Ishikawa (cell line): ENCODE measurements at regions not wholly inside any gene's neighbourhood (a gene's known extent, or its start where the extent isn't known, plus 50 kb on each side); places are given as distances from the start of the nearest gene placed in this dataset.
A peak's percentile ranks its signal among the peaks of the same experiment; 100 is the strongest.

ENCODE experiments used
- CEBPB ChIP-seq: IDR thresholded peaks from 2 replicates; pipeline ENCODE4 v1.6.1; 2012
- CREB1 ChIP-seq: IDR thresholded peaks from 2 replicates; pipeline ENCODE4 v1.6.1; 2012; ENCODE audit warnings: low read depth
- EGR1 ChIP-seq: IDR thresholded peaks from 2 replicates; pipeline ENCODE4 v1.6.1; 2012
- EP300 ChIP-seq: IDR thresholded peaks from 2 replicates; pipeline ENCODE4 v1.6.1; 2012; ENCODE audit warnings: borderline replicate concordance
- FOXM1 ChIP-seq: IDR thresholded peaks from 2 replicates; pipeline ENCODE4 v1.6.1; 2012; ENCODE audit warnings: low read depth, borderline replicate concordance
- NFIC ChIP-seq: IDR thresholded peaks from 2 replicates; pipeline ENCODE4 v1.6.1; 2012
- RAD21 ChIP-seq: IDR thresholded peaks from 2 replicates; pipeline ENCODE4 v1.6.1; 2012; ENCODE audit warnings: low read depth
- TAF1 ChIP-seq: IDR thresholded peaks from 2 replicates; pipeline ENCODE4 v1.6.1; 2012; ENCODE audit warnings: low read depth, mild to moderate bottlenecking
- TCF12 ChIP-seq: IDR thresholded peaks from 2 replicates; pipeline ENCODE4 v1.6.1; 2012; ENCODE audit warnings: low read depth
- TEAD4 ChIP-seq: IDR thresholded peaks from 2 replicates; pipeline ENCODE4 v1.6.1; 2012
- YY1 ChIP-seq: IDR thresholded peaks from 2 replicates; pipeline ENCODE4 v1.6.1; 2012; ENCODE audit warnings: low read depth
- ZBTB7A ChIP-seq: IDR thresholded peaks from 2 replicates; pipeline ENCODE4 v1.6.1; 2012; ENCODE audit warnings: low read depth
- TF ChIP-seq, protein P1 (sequence below): IDR thresholded peaks from 2 replicates; pipeline ENCODE4 v1.6.1; 2012
- TF ChIP-seq, protein P2 (sequence below): IDR thresholded peaks from 2 replicates; pipeline ENCODE4 v1.6.1; 2012
- TF ChIP-seq, protein P3 (sequence below): IDR thresholded peaks from 2 replicates; pipeline ENCODE4 v1.6.1; 2012; ENCODE audit warnings: low read depth, mild to moderate bottlenecking

DNA sequence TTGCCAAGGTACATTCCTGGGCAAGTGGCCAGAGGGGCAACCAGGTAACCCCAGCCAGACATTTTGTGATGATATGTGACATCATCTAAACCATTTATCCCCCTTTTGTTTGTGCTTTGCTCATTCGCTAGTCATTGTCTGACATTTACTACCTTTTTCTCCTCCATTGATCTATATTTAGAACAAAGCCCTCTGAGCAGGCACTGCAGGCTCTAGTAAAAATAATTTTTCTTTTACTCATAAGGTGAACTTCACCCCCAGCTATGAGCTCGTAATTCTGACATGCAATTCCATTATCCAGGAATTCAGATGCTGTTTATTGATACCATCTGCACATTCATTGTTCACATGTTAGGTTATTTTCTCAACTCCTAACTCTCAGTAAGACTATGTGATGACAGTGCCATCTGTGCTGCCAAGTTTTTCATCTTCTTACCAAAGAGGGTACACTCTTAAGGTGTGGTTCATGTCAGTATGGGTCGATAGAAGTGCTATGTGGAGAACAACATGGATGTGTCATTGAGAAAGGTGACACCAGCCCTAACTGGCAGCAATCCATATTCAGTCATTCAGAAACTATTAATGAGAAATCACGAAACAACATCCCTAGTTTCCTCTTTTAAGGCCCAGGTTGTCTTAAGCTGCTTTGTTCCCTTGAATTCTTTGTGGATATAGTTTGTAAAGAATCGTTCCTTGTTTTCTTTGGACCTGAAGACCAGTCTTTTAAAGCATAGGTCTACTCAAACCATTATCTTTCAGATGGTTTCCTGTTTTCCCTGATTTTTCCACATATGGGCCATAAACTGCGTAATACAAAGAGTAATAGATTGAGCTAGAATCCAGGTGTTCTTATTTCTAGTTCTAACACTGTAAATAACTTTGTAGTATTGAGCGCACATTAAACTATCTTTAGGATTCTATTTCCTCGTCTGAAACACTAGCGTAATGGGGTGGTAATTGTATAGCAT, 978.1 kb upstream of the CDH2 start:
- TF ChIP-seq ZBTB7A: no peak
- TF ChIP-seq EGR1: no peak
- peak; percentile 26 for TF ChIP-seq TCF12
- TF ChIP-seq, protein P1, sequence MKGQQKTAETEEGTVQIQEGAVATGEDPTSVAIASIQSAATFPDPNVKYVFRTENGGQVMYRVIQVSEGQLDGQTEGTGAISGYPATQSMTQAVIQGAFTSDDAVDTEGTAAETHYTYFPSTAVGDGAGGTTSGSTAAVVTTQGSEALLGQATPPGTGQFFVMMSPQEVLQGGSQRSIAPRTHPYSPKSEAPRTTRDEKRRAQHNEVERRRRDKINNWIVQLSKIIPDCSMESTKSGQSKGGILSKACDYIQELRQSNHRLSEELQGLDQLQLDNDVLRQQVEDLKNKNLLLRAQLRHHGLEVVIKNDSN: no peak
- no peak for TF ChIP-seq CEBPB
- TF ChIP-seq RAD21: no peak; the same call in 1 of the 2 replicates
- TF ChIP-seq EP300: peak; percentile 63; the same call in 1 of the 2 replicates
- TF ChIP-seq NFIC: peak; percentile 84
- peak; percentile 75 for TF ChIP-seq TEAD4
- TF ChIP-seq FOXM1: peak; percentile 25; the same call in 1 of the 2 replicates

DNA sequence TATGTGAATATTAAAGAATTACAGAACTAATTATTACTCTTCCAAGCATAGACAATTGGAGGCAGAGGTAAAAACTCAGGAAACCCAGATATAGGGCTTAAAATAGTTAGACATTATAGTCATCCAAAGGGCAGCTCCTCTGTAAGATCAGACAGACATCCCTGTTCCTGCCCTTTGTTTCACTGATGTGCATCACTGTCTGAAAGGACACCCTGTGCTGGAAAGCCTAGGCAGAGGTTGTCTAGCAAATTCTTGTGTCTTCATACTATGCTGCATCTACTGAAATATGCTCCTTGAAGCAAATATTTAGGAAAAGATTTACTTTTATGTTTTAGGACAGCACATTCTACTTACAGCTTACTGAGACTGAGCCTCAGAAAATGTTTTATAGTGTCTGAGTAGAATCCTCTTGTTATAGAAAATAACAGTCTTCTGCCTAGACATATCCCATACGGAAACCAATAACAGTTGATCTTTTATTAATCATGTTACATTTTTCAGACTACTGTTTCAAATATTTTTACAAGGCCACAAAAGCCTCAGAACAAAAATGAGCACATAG, 977.3 kb upstream of the CDH2 start:
- TF ChIP-seq NFIC (no peak), YY1 (no peak), TEAD4 (no peak), RAD21 (no peak), ZBTB7A (no peak), EGR1 (no peak), CEBPB (no peak)

DNA sequence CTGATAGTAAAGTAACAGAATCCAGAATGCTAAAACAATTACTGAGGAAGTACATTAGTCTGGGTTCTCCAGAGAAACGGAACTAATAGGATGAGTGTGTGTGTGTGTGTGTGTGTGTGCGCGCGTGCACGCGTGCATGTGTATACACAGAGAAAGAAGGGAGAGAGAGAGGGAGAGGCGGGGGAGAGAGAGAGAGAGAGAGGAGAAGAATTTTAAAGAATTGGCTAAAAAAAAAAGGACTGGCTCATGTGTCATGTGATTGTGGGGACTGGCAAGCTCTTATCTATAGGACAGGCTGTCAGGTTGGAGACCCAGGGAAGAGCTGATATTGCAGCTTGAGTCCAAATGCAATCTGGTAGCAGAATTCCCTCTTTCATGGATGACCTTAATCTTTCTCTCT, 976.2 kb upstream of the CDH2 start:
- TF ChIP-seq NFIC (no peak), TAF1 (no peak), EGR1 (no peak), YY1 (no peak), CEBPB (no peak)

DNA sequence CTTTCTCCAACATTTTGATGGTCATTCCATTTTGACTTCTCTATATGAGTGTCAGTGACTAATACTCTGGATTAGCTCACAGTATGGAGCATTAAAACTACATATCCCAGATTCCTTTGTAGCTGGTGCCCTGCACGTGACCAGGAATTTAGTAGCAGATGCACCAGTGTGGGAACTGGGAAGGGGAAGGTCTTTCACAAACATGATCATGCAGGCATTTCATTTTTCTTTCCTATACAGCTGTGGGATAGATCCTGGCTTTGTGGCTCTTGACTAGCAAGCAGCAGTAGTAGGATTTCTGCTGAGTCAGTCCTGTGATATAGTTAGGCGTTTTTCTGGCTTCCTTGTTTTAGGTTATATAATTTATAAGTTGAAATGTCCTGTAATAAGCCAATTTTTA, 971.0 kb upstream of the CDH2 start:
- TF ChIP-seq TAF1 (no peak), CREB1 (no peak), RAD21 (no peak), TCF12 (no peak), TEAD4 (no peak), YY1 (no peak), FOXM1 (no peak), EP300 (no peak), ZBTB7A (no peak), EGR1 (no peak), NFIC (no peak), CEBPB (no peak)
- TF ChIP-seq, protein P2, sequence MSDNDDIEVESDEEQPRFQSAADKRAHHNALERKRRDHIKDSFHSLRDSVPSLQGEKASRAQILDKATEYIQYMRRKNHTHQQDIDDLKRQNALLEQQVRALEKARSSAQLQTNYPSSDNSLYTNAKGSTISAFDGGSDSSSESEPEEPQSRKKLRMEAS: peak; percentile 23; the same call in 1 of the 2 replicates
- TF ChIP-seq, protein P3, sequence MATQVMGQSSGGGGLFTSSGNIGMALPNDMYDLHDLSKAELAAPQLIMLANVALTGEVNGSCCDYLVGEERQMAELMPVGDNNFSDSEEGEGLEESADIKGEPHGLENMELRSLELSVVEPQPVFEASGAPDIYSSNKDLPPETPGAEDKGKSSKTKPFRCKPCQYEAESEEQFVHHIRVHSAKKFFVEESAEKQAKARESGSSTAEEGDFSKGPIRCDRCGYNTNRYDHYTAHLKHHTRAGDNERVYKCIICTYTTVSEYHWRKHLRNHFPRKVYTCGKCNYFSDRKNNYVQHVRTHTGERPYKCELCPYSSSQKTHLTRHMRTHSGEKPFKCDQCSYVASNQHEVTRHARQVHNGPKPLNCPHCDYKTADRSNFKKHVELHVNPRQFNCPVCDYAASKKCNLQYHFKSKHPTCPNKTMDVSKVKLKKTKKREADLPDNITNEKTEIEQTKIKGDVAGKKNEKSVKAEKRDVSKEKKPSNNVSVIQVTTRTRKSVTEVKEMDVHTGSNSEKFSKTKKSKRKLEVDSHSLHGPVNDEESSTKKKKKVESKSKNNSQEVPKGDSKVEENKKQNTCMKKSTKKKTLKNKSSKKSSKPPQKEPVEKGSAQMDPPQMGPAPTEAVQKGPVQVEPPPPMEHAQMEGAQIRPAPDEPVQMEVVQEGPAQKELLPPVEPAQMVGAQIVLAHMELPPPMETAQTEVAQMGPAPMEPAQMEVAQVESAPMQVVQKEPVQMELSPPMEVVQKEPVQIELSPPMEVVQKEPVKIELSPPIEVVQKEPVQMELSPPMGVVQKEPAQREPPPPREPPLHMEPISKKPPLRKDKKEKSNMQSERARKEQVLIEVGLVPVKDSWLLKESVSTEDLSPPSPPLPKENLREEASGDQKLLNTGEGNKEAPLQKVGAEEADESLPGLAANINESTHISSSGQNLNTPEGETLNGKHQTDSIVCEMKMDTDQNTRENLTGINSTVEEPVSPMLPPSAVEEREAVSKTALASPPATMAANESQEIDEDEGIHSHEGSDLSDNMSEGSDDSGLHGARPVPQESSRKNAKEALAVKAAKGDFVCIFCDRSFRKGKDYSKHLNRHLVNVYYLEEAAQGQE: no peak
- TF ChIP-seq, protein P1: peak; percentile 97

DNA sequence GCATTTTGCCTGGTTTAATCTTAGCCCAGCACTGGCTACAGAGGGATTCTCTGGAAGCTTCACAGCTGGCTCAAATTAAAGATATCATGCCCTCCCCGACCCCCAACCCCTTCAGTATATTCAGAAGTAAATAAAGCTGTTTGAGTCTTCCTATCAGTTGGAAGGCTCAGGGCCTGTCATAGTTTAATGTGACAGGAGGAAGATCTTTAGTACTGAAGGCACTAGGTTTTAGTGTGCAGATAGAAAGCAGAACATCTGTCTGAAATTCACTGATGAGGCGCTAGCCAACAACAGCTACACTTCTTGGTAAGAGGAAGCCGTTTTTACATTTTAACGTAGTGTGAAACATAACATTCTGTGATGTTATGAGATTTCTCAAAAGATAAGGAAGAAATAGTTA, 969.1 kb upstream of the CDH2 start:
- TF ChIP-seq TCF12 (no peak), EP300 (no peak), TAF1 (no peak), FOXM1 (no peak), EGR1 (no peak), CREB1 (no peak), ZBTB7A (no peak), CEBPB (no peak), RAD21 (no peak), NFIC (no peak), TEAD4 (no peak), YY1 (no peak)
- TF ChIP-seq, protein P3: no peak
- TF ChIP-seq, protein P2: no peak
- TF ChIP-seq, protein P1: no peak
